ENCODE measurements at regions not wholly inside any gene's neighbourhood (a gene's known extent, or its start where the extent isn't known, plus 50 kb on each side); places are given as distances from the start of the nearest gene placed in this dataset.

GRCh38 chr1:29524285-29525065 lies 288.2 kb downstream of the PTPRU start:
- TF ChIP-seq, protein P1, sequence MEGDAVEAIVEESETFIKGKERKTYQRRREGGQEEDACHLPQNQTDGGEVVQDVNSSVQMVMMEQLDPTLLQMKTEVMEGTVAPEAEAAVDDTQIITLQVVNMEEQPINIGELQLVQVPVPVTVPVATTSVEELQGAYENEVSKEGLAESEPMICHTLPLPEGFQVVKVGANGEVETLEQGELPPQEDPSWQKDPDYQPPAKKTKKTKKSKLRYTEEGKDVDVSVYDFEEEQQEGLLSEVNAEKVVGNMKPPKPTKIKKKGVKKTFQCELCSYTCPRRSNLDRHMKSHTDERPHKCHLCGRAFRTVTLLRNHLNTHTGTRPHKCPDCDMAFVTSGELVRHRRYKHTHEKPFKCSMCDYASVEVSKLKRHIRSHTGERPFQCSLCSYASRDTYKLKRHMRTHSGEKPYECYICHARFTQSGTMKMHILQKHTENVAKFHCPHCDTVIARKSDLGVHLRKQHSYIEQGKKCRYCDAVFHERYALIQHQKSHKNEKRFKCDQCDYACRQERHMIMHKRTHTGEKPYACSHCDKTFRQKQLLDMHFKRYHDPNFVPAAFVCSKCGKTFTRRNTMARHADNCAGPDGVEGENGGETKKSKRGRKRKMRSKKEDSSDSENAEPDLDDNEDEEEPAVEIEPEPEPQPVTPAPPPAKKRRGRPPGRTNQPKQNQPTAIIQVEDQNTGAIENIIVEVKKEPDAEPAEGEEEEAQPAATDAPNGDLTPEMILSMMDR (IDR thresholded peaks at IDR 0.05; ENCODE audit: low read depth, low read length, poor library complexity, severe bottlenecking): no peak
- TF ChIP-seq EZH2phosphoT487 (IDR thresholded peaks at IDR 0.05; ENCODE audit: borderline replicate concordance, low read length): no peak
